ENCODE measurements at regions not wholly inside any gene's neighbourhood (a gene's known extent, or its start where the extent isn't known, plus 50 kb on each side); places are given as distances from the start of the nearest gene placed in this dataset.

DNA sequence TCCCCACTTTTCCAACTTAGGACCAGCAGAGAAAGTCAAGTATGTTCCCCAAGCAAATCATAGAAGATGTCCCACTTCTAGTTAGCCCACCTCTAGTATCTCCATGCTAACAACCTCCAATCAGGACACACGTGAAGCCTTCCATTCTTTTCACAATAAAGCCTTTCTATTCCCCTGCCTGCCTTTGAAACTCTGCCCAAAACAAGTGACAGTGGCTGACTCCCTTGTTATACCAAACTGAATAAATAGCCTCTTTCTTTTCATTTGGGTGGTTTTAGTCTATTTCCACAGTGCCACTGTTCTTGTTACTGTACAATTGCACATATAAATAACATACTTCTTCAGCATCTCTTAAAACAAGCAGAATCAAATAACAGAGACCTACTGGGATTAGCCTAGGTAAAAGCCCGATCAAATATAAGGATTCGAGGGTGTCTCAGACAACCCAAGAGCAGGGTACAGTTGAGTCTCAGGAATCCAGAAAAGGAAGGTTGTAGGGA lies 118.0 kb upstream of the NPHP3 start:
- Histone ChIP-seq H2AFZ (no peak overlapping the region), H3K79me2 (no peaks in the 10 kb centered on the region), H3K27me3 (no peaks in the 10 kb centered on the region), H3K4me1 (ENCODE audit: insufficient read depth) (no peaks in the 10 kb centered on the region), H3K9me2 (replicated peaks; ENCODE audit: insufficient read depth) (no peaks in the 10 kb centered on the region), H3K4me2 (no peak overlapping the region), H3K27ac (no peak overlapping the region), H3K4me3 (no peak overlapping the region), H3K36me3 (replicated peaks; ENCODE audit: insufficient read depth, low read depth) (no peaks in the 10 kb centered on the region), H3K9me3 (ENCODE audit: low read depth) (no peaks in the 10 kb centered on the region), H4K20me1 (ENCODE audit: insufficient read depth, poor library complexity, severe bottlenecking) (no peaks in the 10 kb centered on the region)
- TF ChIP-seq EZH2phosphoT487 (IDR thresholded peaks at IDR 0.05; ENCODE audit: low read depth, severe bottlenecking, unreplicated experiment) (no peak), EZH2 (IDR thresholded peaks at IDR 0.05; ENCODE audit: borderline replicate concordance) (no peak)
- TF ChIP-seq, protein P1, sequence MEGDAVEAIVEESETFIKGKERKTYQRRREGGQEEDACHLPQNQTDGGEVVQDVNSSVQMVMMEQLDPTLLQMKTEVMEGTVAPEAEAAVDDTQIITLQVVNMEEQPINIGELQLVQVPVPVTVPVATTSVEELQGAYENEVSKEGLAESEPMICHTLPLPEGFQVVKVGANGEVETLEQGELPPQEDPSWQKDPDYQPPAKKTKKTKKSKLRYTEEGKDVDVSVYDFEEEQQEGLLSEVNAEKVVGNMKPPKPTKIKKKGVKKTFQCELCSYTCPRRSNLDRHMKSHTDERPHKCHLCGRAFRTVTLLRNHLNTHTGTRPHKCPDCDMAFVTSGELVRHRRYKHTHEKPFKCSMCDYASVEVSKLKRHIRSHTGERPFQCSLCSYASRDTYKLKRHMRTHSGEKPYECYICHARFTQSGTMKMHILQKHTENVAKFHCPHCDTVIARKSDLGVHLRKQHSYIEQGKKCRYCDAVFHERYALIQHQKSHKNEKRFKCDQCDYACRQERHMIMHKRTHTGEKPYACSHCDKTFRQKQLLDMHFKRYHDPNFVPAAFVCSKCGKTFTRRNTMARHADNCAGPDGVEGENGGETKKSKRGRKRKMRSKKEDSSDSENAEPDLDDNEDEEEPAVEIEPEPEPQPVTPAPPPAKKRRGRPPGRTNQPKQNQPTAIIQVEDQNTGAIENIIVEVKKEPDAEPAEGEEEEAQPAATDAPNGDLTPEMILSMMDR (IDR thresholded peaks at IDR 0.05; ENCODE audit: poor library complexity): no peak
- 45% methylated on average over 3 of the region's 3 CpGs for WGBS (ENCODE audit: low lambda C conversion rate, missing lambda C conversion rate)
- no peak for DNase-seq (ENCODE audit: low spot score)

DNA sequence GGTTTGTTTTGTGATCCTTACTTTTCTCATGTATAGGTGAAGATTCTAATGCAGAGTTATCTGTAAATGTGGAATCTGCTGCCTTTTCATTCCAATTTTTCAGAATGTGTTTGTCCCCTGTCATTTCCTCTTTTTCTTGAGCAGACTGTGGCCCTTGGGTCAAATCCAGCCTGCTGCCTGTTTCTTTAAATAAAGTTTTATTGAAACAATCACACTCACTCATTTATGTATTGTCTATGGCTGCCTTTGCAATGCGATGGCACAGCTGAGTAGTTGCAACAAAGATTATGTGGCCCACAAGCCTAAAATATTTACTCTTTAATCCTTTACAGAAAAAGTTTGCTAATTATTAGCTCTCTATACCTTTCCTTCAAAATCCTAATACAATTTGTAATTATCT lies 116.3 kb upstream of the NPHP3 start:
- H3K79me2 ChIP-seq: no peaks in the 10 kb centered on the region
- WGBS (ENCODE audit: low lambda C conversion rate, missing lambda C conversion rate): 96% methylated on average over 1 of the region's 1 CpG
- no peak for DNase-seq (ENCODE audit: low spot score)
- no peaks in the 10 kb centered on the region for H3K4me1 ChIP-seq (ENCODE audit: insufficient read depth)
- no peaks in the 10 kb centered on the region for H4K20me1 ChIP-seq (ENCODE audit: insufficient read depth, poor library complexity, severe bottlenecking)
- H3K9me2 ChIP-seq (replicated peaks; ENCODE audit: insufficient read depth): no peaks in the 10 kb centered on the region
- H2AFZ ChIP-seq: no peak overlapping the region
- H3K9me3 ChIP-seq (ENCODE audit: low read depth): no peaks in the 10 kb centered on the region
- H3K36me3 ChIP-seq (replicated peaks; ENCODE audit: insufficient read depth, low read depth): no peaks in the 10 kb centered on the region
- H3K4me3 ChIP-seq: no peak overlapping the region
- no peak overlapping the region for H3K4me2 ChIP-seq
- TF ChIP-seq EZH2phosphoT487 (IDR thresholded peaks at IDR 0.05; ENCODE audit: low read depth, severe bottlenecking, unreplicated experiment) (no peak), EZH2 (IDR thresholded peaks at IDR 0.05; ENCODE audit: borderline replicate concordance) (no peak)
- TF ChIP-seq, protein P1 (IDR thresholded peaks at IDR 0.05; ENCODE audit: poor library complexity): no peak
- H3K27me3 ChIP-seq: no peaks in the 10 kb centered on the region
- no peak overlapping the region for H3K27ac ChIP-seq

DNA sequence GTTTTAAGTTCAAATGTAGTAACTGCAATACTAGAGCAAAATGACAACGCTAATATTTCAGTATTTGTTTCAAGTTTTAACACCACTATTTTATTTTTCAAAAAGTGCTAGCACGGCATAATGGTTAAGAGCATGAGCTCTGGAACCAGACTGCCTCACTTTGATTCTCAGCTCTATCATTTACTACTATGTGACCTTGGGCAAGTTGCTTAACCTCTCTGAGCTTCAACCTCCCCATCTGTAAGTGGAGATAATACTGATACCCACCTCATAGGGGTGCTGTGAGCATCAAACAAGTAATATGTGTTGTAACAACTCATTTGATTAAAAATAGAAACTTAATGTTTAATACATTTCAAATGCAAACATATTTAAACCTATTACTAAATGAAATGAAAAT lies 115.4 kb upstream of the NPHP3 start:
- no peaks in the 10 kb centered on the region for H3K79me2 ChIP-seq
- H3K9me2 ChIP-seq (replicated peaks; ENCODE audit: insufficient read depth): no peaks in the 10 kb centered on the region
- H2AFZ ChIP-seq: no peak overlapping the region
- DNase-seq (ENCODE audit: low spot score): no peak
- no peak overlapping the region for H3K4me2 ChIP-seq
- no peak overlapping the region for H3K27ac ChIP-seq
- no peaks in the 10 kb centered on the region for H3K27me3 ChIP-seq
- no peak overlapping the region for H3K4me3 ChIP-seq
- H4K20me1 ChIP-seq (ENCODE audit: insufficient read depth, poor library complexity, severe bottlenecking): no peaks in the 10 kb centered on the region
- 93% methylated on average over 2 of the region's 2 CpGs for WGBS (ENCODE audit: low lambda C conversion rate, missing lambda C conversion rate)
- H3K4me1 ChIP-seq (ENCODE audit: insufficient read depth): no peaks in the 10 kb centered on the region
- H3K9me3 ChIP-seq (ENCODE audit: low read depth): no peaks in the 10 kb centered on the region
- TF ChIP-seq EZH2 (IDR thresholded peaks at IDR 0.05; ENCODE audit: borderline replicate concordance) (no peak), EZH2phosphoT487 (IDR thresholded peaks at IDR 0.05; ENCODE audit: low read depth, severe bottlenecking, unreplicated experiment) (no peak)
- TF ChIP-seq, protein P1 (IDR thresholded peaks at IDR 0.05; ENCODE audit: poor library complexity): no peak
- no peaks in the 10 kb centered on the region for H3K36me3 ChIP-seq (replicated peaks; ENCODE audit: insufficient read depth, low read depth)

DNA sequence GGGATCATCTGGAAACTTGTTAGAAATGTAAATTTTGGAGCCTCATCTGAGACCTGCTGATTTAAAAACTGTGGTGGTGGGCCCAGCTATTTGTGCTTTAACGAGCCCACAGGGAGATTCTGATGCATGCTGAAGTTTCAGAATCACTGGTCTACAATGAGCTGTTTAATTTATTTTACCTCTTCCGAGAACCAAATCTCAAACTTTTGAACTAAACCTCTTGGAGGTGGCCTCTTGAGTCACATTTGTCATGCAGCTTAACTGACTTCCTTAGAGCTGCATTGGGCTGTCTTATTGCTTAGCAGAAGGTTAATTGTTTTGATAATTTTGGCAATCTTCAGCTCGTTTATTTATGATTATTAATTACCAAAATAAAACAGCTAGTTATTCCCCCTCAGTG lies 112.1 kb upstream of the NPHP3 start:
- H3K27me3 ChIP-seq: no peaks in the 10 kb centered on the region
- no peak for DNase-seq (ENCODE audit: low spot score)
- no peak overlapping the region for H2AFZ ChIP-seq
- no peaks in the 10 kb centered on the region for H3K9me3 ChIP-seq (ENCODE audit: low read depth)
- H3K4me2 ChIP-seq: no peak overlapping the region
- H3K27ac ChIP-seq: no peak overlapping the region
- no peaks in the 10 kb centered on the region for H3K9me2 ChIP-seq (replicated peaks; ENCODE audit: insufficient read depth)
- no peaks in the 10 kb centered on the region for H3K79me2 ChIP-seq
- H3K4me3 ChIP-seq: no peak overlapping the region
- no peaks in the 10 kb centered on the region for H4K20me1 ChIP-seq (ENCODE audit: insufficient read depth, poor library complexity, severe bottlenecking)
- no peaks in the 10 kb centered on the region for H3K36me3 ChIP-seq (replicated peaks; ENCODE audit: insufficient read depth, low read depth)
- no peak for TF ChIP-seq EZH2 (IDR thresholded peaks at IDR 0.05; ENCODE audit: borderline replicate concordance)
- 83% methylated on average over 3 of the region's 3 CpGs for WGBS (ENCODE audit: low lambda C conversion rate, missing lambda C conversion rate)
- H3K4me1 ChIP-seq (ENCODE audit: insufficient read depth): no peaks in the 10 kb centered on the region

Data from hepatocyte (in vitro differentiated cells).